ENCODE measurements at regions not wholly inside any gene's neighbourhood (a gene's known extent, or its start where the extent isn't known, plus 50 kb on each side); places are given as distances from the start of the nearest gene placed in this dataset.
"Not testable (repeated sequence)": the region's sequence is repeated elsewhere in the genome, so short reads cannot be mapped to it uniquely, and the experiment has no call there.

- ATAC-seq: no peak
- POLR2A ChIA-PET: no interaction called here
- H3K27ac Mint-ChIP-seq: no peak overlapping the region
- peaks cover 0 to 4% (median 0%) of the 10 kb centered on the region in 9 donors for H3K9me3 Mint-ChIP-seq
- DNase-seq: no peak
- H3K36me3 Mint-ChIP-seq: no peaks in the 10 kb centered on the region
- no peaks in the 10 kb centered on the region for H3K4me1 Mint-ChIP-seq
- H3K4me3 Mint-ChIP-seq: no peak overlapping the region
- peaks cover 0 to 31% (median 7%) of the 10 kb centered on the region in 5 donors for H3K27me3 Mint-ChIP-seq
Observed at GRCh38 chr4:17033768-17034181, 135.3 kb upstream of the LDB2 start.

GRCh38 chr4:17033025-17033767, 134.8 kb upstream of the LDB2 start:
- DNase-seq (no peak), ATAC-seq (no peak)
- H3K27me3 Mint-ChIP-seq: peaks cover under 1 to 26% (median 5%) of the 10 kb centered on the region in 5 donors
- H3K4me3 Mint-ChIP-seq: no peak overlapping the region
- POLR2A ChIA-PET: no interaction called here
- no peak overlapping the region for H3K27ac Mint-ChIP-seq
- H3K4me1 Mint-ChIP-seq: no peaks in the 10 kb centered on the region
- peaks cover 0 to 4% (median 0%) of the 10 kb centered on the region in 9 donors for H3K9me3 Mint-ChIP-seq
- H3K36me3 Mint-ChIP-seq: no peaks in the 10 kb centered on the region

DNA sequence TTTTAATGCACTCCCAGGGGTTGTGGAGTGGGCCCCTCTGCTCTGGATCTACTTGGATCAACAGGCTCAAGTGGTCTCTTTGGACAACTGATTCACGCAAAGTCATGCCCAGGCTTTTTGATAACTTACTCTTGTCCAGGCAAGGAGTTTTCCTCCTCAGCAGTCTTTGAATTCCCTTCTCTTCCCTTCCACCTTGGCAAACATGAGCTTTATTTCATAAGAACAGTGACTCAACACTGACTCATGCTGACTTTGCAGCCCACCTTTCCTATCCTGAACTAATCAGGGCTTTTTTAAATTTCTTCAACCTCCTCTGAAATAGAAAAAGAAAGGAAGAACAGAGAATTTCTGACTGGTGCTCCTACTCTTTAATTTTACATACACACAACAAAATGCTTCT, 132.1 kb upstream of the LDB2 start:
- POLR2A ChIA-PET: no interaction called here
- Mint-ChIP-seq H3K9me3 (peaks cover 0 to 2% (median 0%) of the 10 kb centered on the region in 9 donors), H3K4me3 (no peak overlapping the region), H3K36me3 (no peaks in the 10 kb centered on the region), H3K4me1 (no peaks in the 10 kb centered on the region), H3K27ac (no peak overlapping the region), H3K27me3 (peaks cover 6 to 35% (median 12%) of the 10 kb centered on the region in 5 donors)
- no peak for DNase-seq
- no peak for ATAC-seq

DNA sequence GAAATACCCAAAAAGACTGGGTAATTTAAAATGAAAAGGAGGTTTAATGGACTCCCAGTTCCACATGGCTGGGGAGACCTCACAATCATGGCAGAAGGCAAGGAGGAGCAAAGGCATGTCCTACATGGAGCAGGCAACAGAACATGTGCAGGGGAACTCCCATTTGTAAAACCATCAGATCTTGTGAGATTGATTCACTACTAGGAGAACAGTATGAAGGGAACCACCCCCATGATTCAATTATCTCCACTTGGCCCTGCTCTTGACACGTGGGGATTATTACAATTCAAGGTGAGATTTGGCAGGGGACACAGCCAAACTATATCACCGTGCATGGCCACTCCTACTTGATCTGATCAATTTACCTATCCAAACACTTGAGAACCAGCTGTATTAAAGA, 131.5 kb upstream of the LDB2 start:
- DNase-seq (no peak), ATAC-seq (no peak)
- H3K27me3 Mint-ChIP-seq: peaks cover 6 to 35% (median 12%) of the 10 kb centered on the region in 5 donors
- H3K4me1 Mint-ChIP-seq: no peaks in the 10 kb centered on the region
- H3K4me3 Mint-ChIP-seq: no peak overlapping the region
- no peaks in the 10 kb centered on the region for H3K36me3 Mint-ChIP-seq
- peaks cover 0 to 2% (median 0%) of the 10 kb centered on the region in 9 donors for H3K9me3 Mint-ChIP-seq
- POLR2A ChIA-PET: no interaction called here
- no peak overlapping the region for H3K27ac Mint-ChIP-seq

- Mint-ChIP-seq H3K9me3 (peaks cover 0 to 2% (median 0%) of the 10 kb centered on the region in 9 donors), H3K4me1 (no peaks in the 10 kb centered on the region), H3K27me3 (peaks cover 6 to 37% (median 13%) of the 10 kb centered on the region in 5 donors), H3K36me3 (no peaks in the 10 kb centered on the region), H3K4me3 (no peak overlapping the region), H3K27ac (no peak overlapping the region)
- no peak for DNase-seq
- ATAC-seq: no peak
- POLR2A ChIA-PET: no interaction called here
Observed at GRCh38 chr4:17029432-17029831, 131.0 kb upstream of the LDB2 start.

DNA sequence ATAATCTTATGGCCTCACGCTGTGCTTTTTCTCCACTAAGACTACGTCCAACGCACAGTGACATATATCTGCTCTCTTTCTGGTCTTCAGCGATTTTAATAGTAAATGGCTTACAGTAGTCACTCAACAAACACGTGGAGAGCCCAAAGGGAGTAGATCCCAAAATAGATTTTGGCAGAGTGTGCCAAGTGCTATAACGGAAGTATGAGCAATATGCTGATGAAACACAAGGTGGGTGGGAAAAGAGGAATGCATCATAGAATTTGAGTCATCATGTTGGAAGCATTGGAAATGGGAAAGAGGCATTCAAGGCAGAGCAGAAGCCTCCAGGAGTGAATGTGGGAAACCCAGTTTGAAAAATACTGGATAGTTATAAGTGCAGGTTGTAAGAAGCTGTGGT, 129.1 kb upstream of the LDB2 start:
- POLR2A ChIA-PET: no interaction called here
- Mint-ChIP-seq H3K27ac (peak overlapping the region in 2 of 10 donors; percentile 0 to 44), H3K9me3 (peaks cover 0 to 2% (median 0%) of the 10 kb centered on the region in 9 donors), H3K36me3 (no peaks in the 10 kb centered on the region), H3K4me3 (no peak overlapping the region), H3K27me3 (peaks cover 10 to 43% (median 19%) of the 10 kb centered on the region in 5 donors), H3K4me1 (no peaks in the 10 kb centered on the region)
- ATAC-seq (no peak), DNase-seq (no peak)

- Mint-ChIP-seq H3K36me3 (no peaks in the 10 kb centered on the region), H3K4me1 (no peaks in the 10 kb centered on the region), H3K9me3 (peaks cover 0 to 2% (median 0%) of the 10 kb centered on the region in 9 donors), H3K27me3 (peaks cover 7 to 55% (median 22%) of the 10 kb centered on the region in 5 donors), H3K27ac (no peak overlapping the region), H3K4me3 (no peak overlapping the region)
- ATAC-seq: no peak
- DNase-seq: no peak
- POLR2A ChIA-PET: no interaction called here
Observed at GRCh38 chr4:17024425-17024824, 126.0 kb upstream of the LDB2 start.

DNA sequence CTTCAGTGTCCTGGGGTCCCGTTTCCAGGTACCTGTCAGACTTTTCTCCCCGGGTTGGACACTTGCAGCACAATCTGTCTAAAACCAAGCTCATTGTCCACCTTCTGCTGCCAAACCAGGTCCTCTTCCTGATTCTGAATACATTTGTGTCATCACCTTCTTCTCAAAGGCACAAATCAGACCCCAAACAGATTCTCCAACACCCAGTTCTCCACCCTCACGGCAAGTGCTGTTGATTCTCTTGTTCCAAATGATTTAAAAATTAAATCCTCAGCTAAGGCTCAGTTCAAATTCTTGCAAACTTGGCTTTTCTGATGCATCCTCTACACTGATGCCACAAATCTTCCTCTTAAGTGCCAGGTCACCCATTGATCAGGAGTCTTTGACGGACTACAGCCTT, 122.5 kb upstream of the LDB2 start:
- no peak overlapping the region for H3K4me3 Mint-ChIP-seq
- DNase-seq (no peak), ATAC-seq (no peak)
- no peaks in the 10 kb centered on the region for H3K9me3 Mint-ChIP-seq
- no peaks in the 10 kb centered on the region for H3K4me1 Mint-ChIP-seq
- POLR2A ChIA-PET: no interaction called here
- peaks cover 6 to 41% (median 15%) of the 10 kb centered on the region in 5 donors for H3K27me3 Mint-ChIP-seq
- H3K36me3 Mint-ChIP-seq: no peaks in the 10 kb centered on the region
- no peak overlapping the region for H3K27ac Mint-ChIP-seq

DNA sequence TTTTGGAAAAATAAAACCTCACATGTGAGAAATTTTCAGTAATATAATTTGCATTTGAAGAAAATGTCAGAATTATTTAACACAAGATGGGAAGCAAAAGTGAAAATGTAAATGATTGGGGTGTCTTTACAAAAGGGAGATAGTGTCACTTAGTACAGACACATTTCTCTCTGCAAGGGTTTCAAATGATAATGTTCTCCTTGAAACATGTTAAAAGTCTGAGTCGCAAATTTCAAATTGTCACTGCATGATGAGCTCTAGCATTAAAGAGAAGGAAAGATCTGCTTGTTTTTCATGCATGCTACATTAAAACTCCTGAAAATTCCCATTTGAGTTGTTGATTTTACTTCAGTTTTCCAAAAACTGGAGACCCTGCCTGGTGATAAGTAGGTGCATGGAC, 122.0 kb upstream of the LDB2 start:
- no peaks in the 10 kb centered on the region for H3K36me3 Mint-ChIP-seq
- POLR2A ChIA-PET: no interaction called here
- no peak overlapping the region for H3K4me3 Mint-ChIP-seq
- no peaks in the 10 kb centered on the region for H3K4me1 Mint-ChIP-seq
- ATAC-seq (no peak), DNase-seq (no peak)
- no peaks in the 10 kb centered on the region for H3K9me3 Mint-ChIP-seq
- H3K27me3 Mint-ChIP-seq: peaks cover 6 to 41% (median 15%) of the 10 kb centered on the region in 5 donors
- no peak overlapping the region for H3K27ac Mint-ChIP-seq

DNA sequence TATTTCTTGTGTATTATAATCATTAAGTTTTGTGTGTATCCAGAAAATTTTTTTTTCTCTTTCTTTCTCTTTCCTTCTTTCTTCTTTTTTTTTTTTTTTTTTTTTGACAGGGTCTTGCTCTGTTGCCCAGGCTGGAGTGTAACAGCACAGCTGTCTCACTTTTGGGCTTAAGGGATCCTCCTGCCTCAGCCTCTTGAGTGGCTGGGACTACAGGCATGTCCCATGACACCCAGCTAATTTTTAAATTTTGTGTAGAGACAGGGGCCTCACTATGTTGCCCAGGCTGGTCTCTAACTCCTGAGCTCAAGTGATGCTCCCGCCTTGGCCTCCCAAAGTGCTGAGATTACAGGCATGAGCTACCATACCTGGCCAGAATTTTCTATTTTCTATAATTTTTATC, 120.2 kb upstream of the LDB2 start:
- POLR2A ChIA-PET, H3K27ac Mint-ChIP-seq, H3K4me3 Mint-ChIP-seq, H3K9me3 Mint-ChIP-seq, H3K4me1 Mint-ChIP-seq, H3K36me3 Mint-ChIP-seq, ATAC-seq, DNase-seq: not testable (repeated sequence)
- peaks cover 6 to 35% (median 13%) of the 10 kb centered on the region in 5 donors for H3K27me3 Mint-ChIP-seq

DNA sequence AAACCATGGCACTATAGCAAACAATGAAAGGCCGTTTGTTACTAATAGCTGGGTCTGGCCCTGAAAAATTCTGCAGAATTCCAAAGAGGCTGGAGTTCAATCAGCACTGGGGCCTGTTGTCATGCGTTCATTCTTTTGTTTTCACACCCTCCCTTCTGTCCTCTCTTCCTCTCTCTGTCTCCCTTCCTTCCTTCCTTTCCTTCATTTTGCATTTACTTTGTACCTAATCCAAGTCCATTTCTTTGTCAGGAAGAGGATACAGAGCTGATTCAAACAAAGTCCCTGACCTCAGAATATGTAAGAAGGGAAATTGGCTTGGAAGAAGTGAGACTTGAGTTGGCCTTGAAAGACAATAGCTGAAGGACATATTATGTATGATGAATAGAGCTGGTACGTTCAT, 119.6 kb upstream of the LDB2 start:
- H3K4me3 Mint-ChIP-seq: no peak overlapping the region
- no peaks in the 10 kb centered on the region for H3K4me1 Mint-ChIP-seq
- H3K27me3 Mint-ChIP-seq: peaks cover 6 to 32% (median 11%) of the 10 kb centered on the region in 5 donors
- no peak for DNase-seq
- no peaks in the 10 kb centered on the region for H3K9me3 Mint-ChIP-seq
- no peak overlapping the region for H3K27ac Mint-ChIP-seq
- no peaks in the 10 kb centered on the region for H3K36me3 Mint-ChIP-seq
- POLR2A ChIA-PET: no interaction called here
- ATAC-seq: no peak

DNA sequence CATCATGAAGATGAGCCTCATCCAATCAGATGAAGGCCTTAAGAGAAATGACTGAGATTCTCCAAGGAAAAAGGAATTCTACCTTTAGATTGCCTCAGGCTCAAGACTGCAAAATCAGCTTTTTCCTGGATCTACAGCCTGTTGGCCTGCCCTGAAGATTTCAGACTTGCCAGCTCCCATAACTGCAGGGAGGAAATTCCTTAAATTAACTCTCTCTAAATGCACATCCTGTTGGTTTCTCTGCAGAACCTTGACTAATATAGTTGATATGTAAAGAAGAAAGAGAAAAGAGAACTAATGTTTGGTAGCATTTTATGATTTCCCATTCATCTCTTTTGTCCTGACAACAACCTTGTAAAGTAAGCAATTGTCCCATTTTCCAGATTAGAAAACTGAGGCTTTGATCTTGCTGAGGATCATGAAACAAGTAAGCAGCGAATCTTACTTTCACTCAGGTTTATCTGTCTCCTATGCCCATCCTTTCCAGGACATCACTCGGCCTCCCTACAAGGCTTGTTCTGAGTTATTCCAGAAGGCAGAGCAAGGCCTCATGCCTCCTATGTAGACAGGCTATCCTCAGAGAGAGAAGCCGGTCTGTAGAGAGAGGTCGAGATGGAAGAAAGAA, 115.0 kb upstream of the LDB2 start:
- no peak for DNase-seq
- ATAC-seq: no peak
- POLR2A ChIA-PET: no interaction called here
- Mint-ChIP-seq H3K27me3 (peaks cover 0 to 2% (median 0%) of the 10 kb centered on the region in 5 donors), H3K36me3 (no peaks in the 10 kb centered on the region), H3K4me3 (no peak overlapping the region), H3K27ac (no peak overlapping the region), H3K4me1 (no peaks in the 10 kb centered on the region), H3K9me3 (no peaks in the 10 kb centered on the region)

DNA sequence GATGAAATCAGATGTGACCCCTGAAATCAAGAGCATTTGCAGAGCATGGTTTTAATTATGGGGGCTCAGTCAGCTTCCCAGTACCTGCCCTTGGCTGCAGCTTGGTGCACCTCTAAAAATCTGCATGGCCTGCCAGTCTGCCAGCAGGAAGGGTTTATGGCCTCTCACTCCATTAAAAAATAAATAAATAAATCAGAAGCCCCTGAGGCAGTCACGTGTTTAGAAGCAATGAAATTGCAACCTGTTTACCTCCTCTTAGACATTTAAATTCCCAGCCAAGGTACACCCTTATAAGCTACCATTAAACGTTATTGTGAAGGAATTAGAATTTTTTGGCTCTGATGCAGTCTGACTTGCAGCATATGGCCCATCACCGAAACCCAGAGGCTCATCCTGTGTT, 114.0 kb upstream of the LDB2 start:
- ATAC-seq: no peak
- no peak overlapping the region for H3K4me3 Mint-ChIP-seq
- H3K4me1 Mint-ChIP-seq: no peaks in the 10 kb centered on the region
- H3K27ac Mint-ChIP-seq: no peak overlapping the region
- no peaks in the 10 kb centered on the region for H3K9me3 Mint-ChIP-seq
- POLR2A ChIA-PET: no interaction called here
- DNase-seq: no peak
- no peaks in the 10 kb centered on the region for H3K36me3 Mint-ChIP-seq
- peaks cover 0 to 2% (median 0%) of the 10 kb centered on the region in 5 donors for H3K27me3 Mint-ChIP-seq
